ENCODE measurements at regions not wholly inside any gene's neighbourhood (a gene's known extent, or its start where the extent isn't known, plus 50 kb on each side); places are given as distances from the start of the nearest gene placed in this dataset.

DNA sequence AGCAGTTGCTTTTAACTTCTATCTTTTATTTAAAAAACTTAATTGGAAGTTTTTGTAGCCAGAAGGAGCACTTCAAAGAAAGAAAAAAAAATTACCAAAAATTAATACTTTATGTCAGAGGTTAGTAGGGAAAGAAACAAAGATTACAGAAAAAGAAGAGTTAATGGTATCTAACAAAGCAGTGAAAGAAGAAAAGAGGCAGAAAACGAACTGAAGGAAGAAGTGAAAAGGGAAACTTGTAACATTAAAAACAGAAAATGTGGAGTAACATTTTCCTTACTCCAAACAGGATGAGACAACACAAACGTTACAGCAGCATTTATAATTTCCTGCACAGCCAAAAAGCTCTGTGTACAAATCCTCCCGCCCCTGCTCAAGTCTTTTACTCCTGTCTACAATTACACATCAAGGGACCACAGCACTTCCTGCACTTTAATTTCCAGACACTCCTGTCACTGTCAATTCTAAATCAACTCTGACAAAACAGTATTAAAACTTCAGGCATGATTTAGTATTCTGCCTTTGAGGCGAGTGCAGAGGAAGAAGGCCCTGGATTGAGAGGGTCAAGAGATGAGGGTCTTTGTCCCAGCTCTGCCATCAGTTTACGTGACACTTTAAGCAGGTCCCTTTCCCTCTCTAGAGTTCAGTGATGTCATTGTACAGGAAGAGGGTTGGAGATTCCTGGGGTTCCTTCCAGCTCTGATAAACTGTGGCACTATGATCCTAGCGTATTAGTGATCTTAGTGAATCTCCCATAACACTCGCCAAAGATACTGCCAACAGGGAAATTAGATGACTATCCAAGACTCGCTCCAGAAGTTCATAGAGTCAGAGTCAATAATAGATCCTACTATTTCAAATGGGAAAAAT, 53.2 kb upstream of the LSM14A start:
- H3K9me3 ChIP-seq (ENCODE audit: control insufficient read depth in 2 of 2, insufficient read depth in 1 of 2, low read depth in 1 of 2, low read length in 1 of 2): no peaks in the 10 kb centered on the region
- no peaks in the 10 kb centered on the region for H3K27me3 ChIP-seq (ENCODE audit: control insufficient read depth in 1 of 2, insufficient read depth in 2 of 2, low read length in 2 of 2)
- no peaks in the 10 kb centered on the region for H3K36me3 ChIP-seq (ENCODE audit: control insufficient read depth in 2 of 2, insufficient read depth in 2 of 2, low read length in 1 of 2)
- H3K4me3 ChIP-seq (ENCODE audit: low read depth in 1 of 2, low read length in 2 of 2): no peak overlapping the region
- no peak overlapping the region for H3K27ac ChIP-seq (ENCODE audit: low read depth in 2 of 2, low read length in 1 of 2)
- no peaks in the 10 kb centered on the region for H3K4me1 ChIP-seq (ENCODE audit: control insufficient read depth in 2 of 2, insufficient read depth in 2 of 2, low read length in 1 of 2)
- WGBS, 2 donors: 51 to 61% methylated on average over 8 of the region's 8 CpGs

GRCh38 chr19:34120141-34120540, 52.2 kb upstream of the LSM14A start:
- WGBS, 2 donors: 82 to 83% methylated on average over 11 of the region's 11 CpGs
- no peaks in the 10 kb centered on the region for H3K27me3 ChIP-seq (ENCODE audit: control insufficient read depth in 1 of 2, insufficient read depth in 2 of 2, low read length in 2 of 2)
- no peaks in the 10 kb centered on the region for H3K4me1 ChIP-seq (ENCODE audit: control insufficient read depth in 2 of 2, insufficient read depth in 2 of 2, low read length in 1 of 2)
- no peak overlapping the region for H3K27ac ChIP-seq (ENCODE audit: low read depth in 2 of 2, low read length in 1 of 2)
- no peaks in the 10 kb centered on the region for H3K9me3 ChIP-seq (ENCODE audit: control insufficient read depth in 2 of 2, insufficient read depth in 1 of 2, low read depth in 1 of 2, low read length in 1 of 2)
- no peaks in the 10 kb centered on the region for H3K36me3 ChIP-seq (ENCODE audit: control insufficient read depth in 2 of 2, insufficient read depth in 2 of 2, low read length in 1 of 2)
- H3K4me3 ChIP-seq (ENCODE audit: low read depth in 1 of 2, low read length in 2 of 2): no peak overlapping the region

GRCh38 chr19:34120846-34121639, 51.3 kb upstream of the LSM14A start:
- no peaks in the 10 kb centered on the region for H3K9me3 ChIP-seq (ENCODE audit: control insufficient read depth in 2 of 2, insufficient read depth in 1 of 2, low read depth in 1 of 2, low read length in 1 of 2)
- H3K27ac ChIP-seq (ENCODE audit: low read depth in 2 of 2, low read length in 1 of 2): no peak overlapping the region
- no peak overlapping the region for H3K4me3 ChIP-seq (ENCODE audit: low read depth in 1 of 2, low read length in 2 of 2)
- no peaks in the 10 kb centered on the region for H3K27me3 ChIP-seq (ENCODE audit: control insufficient read depth in 1 of 2, insufficient read depth in 2 of 2, low read length in 2 of 2)
- 55 to 63% methylated on average over 8 of the region's 8 CpGs for WGBS, 2 donors
- no peaks in the 10 kb centered on the region for H3K36me3 ChIP-seq (ENCODE audit: control insufficient read depth in 2 of 2, insufficient read depth in 2 of 2, low read length in 1 of 2)
- no peaks in the 10 kb centered on the region for H3K4me1 ChIP-seq (ENCODE audit: control insufficient read depth in 2 of 2, insufficient read depth in 2 of 2, low read length in 1 of 2)

All from esophagus (tissue), 2 donors.